GM19468 (cell line): ENCODE measurements at regions not wholly inside any gene's neighbourhood (a gene's known extent, or its start where the extent isn't known, plus 50 kb on each side); places are given as distances from the start of the nearest gene placed in this dataset.
A peak's percentile ranks its signal among the peaks of the same experiment; 100 is the strongest.
"Not testable (repeated sequence)": the region's sequence is repeated elsewhere in the genome, so short reads cannot be mapped to it uniquely, and the experiment has no call there.

ENCODE experiments used
- ATAC-seq: cut with Tn5 transposase; IDR thresholded peaks from one replicate; pipeline ENCODE4 v1.9.1; 2021; ENCODE audit warnings: mild to moderate bottlenecking, moderate library complexity, moderate number of reproducible peaks; ENCODE audit not compliant: unreplicated experiment; ENCODE audit errors: extremely low read depth

DNA sequence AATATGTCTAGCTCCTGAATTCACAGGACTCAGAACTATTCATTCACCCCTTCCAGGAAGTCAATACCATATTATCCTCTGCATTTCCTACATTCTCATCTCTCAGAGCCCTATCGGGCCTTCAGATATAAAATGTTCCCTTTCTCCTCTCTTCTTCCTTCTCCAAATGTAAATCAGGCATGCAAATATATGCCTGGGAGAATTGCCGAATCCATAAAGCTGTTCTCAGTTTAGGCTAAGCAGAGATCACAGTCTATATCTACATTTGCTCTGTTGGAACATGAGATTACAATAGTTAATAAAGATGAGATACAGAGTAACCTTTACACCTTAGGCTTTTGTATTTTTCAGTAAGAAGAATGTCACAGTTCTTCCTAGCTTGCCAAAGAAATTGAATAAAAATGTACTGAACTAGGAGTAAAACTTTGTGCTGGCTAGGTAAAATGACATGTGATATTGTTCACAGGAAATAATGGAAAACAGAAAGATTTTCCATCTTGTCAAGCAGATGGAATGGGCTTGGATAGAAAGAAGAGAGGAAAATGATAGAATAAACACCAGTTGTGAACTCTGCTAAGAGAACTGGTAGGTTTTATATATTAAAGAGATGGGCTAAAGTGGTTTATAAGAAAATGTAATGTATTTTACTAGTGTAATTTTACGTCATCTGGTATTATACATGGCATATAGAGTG is 161.5 kb downstream of the NRIP1 start:
- no peak for ATAC-seq

DNA sequence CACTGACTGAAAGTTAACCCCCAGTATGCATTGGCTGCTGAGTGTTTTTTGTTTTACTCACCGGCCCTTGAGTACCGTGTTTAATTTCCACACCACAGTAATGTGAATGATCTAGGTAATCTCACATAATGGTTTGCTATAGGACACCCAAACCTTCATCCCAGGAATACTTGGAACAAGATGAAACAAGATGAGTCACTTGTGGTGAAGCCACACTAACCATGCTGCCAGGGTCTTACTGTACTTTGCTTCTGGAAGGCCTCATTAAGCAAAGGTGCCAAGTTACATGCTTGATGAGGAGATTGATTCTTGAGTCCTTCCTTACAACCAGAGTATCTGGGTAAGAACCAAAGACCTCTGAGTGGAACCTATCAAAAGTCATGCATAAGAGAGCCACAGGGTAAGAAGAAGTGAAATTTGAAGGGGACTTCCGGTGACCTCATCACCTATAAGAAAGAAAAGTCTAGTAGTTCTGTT is 163.3 kb downstream of the NRIP1 start:
- no peak for ATAC-seq

DNA sequence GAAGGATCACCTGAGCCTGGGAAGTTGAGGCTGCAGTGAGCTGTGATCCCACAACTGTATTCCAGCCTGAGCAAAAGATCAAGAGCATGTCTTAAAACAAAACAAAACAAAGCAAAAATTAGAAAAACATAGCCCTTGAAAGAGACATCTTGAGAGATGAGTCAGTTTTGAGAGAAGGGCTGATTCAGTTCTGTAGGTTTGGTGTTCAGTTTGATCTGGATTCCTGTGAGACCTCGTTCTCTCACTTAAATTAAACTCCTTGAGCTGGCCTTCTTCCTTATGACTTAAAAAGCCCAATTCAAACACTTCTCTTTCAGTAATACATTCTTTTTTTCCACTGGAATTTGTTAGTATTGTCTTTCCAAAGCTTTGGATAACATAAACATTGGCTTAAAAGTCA is 164.2 kb downstream of the NRIP1 start:
- no peak for ATAC-seq

DNA sequence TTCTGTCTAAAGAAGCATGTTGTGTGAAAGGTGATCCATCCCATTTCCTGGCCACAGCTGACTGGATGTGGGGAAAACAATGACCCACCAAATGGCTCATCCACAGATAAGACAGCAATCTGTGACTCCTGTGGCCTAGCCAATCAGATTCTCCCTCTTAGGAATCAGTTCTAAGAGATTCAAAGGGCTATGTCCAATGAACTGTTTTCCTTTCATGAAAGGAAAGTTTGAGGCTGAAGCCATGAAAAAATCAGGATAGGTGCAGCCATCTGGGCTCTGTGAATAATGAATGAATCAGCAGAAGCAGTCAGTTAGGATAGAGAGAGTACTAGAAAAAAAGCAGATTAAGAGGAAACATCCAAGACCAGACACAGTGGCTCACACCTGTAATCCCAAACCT is 164.7 kb downstream of the NRIP1 start:
- no peak for ATAC-seq

DNA sequence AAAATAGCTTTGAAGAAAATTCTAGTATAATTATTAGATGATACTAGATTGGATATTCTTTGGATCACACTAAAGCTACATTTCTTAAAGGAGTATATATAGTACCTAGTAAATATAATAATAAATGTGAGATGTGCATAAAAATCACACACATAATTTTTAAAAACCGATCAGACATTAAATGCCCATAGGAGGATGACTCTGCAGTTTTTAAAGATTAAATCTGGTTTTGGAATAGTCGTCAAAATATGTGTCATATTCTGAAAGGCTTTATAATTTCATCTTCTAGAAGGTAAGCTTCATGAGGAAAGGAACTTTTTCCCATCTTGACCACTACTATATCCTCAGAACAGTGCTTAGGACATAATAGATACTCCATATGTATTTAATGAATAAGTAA is 169.0 kb downstream of the NRIP1 start:
- ATAC-seq: no peak

DNA sequence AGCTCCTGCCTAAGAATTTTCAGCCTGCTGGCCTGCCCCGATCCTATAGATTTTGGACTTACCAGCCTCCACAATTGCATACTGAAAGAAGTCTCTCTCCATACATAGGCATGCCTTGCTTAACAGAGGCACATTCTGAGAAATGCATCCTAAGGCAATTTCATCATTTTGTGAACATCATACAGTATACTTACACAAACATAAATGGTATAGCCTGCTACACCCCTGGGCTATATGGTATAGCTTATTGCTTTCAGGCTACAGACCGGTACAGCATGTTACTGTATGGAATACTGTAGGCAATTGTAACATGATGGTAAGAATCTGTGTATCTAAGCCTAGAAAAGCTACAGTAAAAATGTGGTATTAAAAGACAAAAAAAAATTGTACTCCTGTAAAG is 174.7 kb downstream of the NRIP1 start:
- no peak for ATAC-seq

DNA sequence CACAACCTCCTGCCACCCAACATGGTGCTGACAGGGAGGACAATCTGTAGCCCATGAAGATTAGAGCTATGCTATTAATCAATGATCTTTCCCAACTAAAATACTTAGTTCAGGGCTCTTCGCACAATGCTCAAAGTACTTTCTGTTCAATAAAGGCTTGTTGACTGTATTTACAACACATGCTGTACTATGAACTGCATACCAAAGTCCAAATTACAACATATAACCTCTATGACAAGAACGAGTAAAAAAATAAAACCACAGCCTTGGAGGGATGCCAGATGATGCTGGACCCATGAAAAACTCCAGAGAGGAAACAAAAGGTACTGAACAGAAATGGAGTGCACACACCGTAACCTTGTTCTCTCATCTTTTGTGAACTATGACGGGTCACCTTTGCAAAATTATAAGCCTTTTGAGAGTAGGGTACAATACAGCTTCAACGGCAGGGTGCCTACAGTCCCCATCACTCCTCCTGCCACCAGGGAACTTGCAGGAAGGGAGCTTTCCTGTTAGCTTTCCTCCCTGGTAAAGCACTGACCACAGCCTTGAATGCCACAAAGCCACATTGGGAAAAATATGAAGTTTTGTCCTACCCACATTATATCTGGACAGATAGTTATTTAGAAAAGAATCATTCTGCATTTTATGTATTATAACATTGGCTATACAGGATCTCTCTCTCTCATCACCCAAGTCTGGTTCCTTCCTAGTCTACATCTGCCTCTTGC is 175.6 kb downstream of the NRIP1 start:
- no peak for ATAC-seq

DNA sequence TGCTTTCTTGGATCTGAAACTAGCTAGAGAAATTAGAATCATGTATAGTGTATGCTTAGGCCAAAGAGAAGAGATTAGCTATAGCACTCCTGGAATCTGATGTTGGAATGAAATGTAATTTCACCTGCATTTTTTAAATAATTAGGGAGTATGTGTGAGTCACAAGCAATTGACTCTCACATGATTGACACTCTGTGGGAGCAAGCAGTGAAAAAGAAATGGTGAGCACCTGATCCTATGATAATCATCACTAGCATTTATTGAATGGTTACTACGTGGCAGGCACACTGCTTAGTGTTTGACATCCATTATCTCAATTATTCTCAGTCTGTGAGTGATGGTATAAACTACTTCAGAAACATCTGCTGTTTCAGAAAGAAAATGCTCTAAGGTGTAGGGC is 176.6 kb downstream of the NRIP1 start:
- no peak for ATAC-seq

DNA sequence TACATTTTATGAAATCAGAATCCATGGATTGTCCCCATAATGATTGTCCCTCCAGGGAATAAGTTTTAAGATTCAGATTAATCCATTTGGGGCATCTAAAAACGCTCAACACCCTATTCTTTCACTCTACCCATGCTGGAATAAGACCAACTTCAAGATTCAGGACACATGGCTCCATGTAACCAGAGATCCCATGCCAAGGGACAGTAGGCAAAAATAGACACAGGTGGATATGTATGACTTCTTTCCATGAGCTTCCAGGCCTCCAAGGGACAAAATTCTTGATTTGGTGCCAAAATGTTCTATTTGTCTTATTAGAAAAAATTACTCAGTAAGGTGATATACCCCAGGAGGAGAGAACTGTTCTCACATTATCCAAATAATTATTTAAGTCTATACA is 178.8 kb downstream of the NRIP1 start:
- no peak for ATAC-seq

DNA sequence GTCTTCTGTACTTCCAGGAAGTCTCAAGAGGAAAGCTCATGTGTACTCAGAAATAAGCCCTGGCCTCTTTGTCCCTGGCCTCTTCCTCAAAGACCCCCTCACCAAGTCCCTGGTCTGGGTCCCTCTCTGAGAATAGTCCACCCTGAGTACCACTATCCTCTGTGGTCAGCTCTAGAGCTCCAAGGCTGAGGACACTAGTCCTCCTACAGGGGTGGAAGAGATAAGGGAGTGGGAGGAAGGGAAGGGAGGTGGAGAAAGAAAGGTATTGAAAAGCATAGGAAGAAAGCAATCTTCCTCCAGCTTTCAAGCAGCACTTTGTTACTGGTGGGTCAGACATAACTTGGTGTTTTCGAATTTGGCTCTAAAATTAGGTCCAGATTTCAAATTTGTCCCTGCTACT is 181.4 kb downstream of the NRIP1 start:
- ATAC-seq: no peak

DNA sequence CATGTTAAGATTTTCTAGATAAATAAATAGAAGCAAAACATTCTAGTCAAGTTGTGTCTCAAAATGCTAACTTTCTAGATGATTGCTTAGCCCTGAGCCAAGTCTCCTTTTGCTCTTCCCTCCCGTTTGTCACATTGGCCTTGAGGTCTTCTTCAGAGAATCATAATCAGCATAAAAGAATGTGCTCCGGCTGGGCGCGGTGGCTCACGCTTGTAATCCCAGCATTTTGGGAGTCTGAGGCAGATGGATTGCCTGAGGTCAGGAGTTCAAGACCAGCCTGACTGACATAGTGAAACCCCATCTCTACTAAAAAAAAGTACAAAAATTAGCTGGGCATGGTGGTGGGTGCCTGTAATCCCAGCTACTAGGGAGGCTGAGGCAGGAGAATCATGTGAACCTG is 182.3 kb downstream of the NRIP1 start:
- ATAC-seq: not testable (repeated sequence)

DNA sequence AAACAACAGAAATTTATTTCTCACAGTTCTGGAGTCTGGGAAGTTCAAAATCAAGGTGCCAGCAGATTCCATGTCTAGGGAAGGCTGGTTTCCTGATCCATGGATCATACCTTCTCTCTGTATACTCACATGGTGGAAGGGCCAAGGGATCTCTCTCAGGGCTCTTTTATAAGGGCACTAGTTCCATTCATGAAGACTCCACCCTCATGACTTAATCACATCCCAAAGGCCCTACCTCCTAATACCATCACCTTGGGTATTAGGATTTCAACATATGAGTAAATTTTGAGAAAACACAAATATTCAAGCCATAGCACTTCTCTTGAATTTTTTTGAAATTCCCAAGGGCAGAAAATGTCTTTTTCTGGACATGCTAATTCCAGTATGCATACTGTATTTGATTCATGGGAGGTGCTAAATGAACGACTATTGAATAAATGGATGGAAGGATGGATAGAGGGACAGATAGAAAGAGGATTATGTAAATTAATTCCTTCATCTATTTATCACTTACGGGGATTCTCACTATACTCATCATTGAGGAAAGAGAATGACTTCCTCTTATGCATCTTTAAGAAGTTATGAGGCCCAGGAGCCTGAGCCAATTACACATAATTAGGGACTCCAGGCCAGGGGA is 182.8 kb downstream of the NRIP1 start:
- no peak for ATAC-seq

DNA sequence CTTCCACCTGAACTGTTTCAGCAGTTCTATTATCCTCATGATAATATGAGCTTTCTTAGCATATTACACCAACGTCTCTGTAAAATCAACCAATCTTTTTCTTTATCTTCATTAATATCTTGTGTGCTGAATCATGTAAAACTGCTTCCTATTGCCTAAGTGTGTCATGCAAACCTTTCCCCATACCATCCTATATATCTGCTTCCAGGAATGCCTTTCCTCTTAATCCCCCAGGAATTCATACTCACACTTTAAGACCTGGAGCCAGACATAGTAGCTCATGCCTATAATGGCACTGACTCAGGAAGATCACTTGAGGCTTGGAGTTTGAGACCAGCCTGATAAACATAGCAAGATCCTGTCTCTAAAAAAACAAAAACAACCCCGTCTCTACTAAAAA is 183.9 kb downstream of the NRIP1 start:
- ATAC-seq: no peak

DNA sequence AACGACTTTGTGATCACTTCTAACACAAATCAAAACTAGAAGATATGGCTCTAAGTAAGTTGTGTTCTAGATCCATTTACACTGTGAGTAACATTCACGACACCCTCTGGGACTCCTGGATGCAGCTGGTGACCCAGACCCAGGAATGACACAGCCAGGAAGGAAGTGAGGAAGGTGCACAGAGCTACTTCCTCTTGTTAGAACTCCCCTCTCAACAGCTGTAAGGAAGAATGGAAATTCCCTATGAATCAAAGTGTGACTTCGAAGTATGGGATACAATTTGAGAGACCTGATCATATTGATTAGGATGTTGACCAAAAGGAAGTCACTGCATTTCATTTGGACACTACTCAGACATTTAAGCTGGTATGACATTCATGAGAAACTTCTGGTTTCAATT is 185.3 kb downstream of the NRIP1 start:
- no peak for ATAC-seq

DNA sequence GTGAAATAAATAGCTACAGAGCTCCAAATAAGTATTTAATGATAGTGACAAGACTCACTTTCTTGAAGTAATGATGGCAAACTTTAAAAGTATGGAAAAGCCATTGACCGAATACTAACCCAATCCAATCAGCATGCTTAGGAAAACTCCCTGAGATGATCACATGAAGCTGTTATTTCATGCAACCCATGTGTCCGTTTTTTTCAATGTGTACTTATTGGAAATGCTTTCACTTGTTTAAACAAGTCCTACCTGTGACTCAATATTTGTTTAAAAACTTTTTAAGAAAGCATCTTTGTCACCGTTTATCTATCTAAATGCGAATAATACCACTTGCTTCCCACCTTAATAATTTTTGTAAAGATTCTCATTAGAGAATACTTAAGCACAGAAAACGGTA is 185.8 kb downstream of the NRIP1 start:
- no peak for ATAC-seq

DNA sequence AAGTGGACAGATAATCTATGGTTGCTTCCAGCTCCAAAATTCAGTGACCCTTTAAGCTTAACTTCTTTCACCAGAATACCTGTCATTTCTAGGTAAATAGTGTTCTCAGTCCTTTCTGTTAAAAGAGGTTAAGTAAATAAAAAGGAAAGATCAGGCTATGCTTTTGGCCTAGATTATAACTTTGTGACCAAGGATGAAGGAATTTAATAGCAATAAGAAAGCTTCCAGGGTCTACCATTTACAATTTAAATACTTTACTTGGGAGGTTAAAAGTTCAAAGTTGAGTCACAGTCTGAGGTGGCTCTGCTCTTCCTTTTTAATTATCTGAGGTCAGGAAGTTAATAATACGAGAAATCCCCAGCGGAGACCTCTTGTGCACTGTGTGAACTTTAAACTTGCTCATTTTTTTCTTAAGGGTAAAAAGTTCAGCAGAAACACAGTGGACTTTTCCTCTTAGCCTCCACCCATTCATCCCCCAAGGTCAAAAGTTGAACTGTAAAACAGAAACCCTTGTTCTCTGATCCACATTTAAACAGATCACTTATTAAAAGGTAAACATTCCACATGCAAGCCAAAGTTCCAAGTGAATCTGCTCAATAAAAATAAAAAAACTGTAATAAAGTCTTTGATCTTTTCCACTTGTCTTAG is 187.1 kb downstream of the NRIP1 start:
- ATAC-seq: peak; percentile 9

DNA sequence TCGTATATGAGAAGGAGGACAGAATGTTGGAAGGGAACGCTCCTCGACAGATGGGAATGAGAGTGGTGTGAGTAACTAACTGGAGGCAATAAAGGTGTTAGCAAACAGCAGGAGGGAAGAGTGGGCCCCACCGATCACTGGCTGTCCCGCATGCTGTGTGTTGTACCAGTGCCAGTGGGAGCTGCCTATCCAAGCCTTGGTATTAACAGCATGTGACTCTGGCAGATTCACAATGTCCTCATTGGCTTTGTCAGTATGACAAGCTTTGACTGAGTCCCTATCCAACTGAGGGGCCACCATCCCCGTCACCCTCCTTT is 188.3 kb downstream of the NRIP1 start:
- ATAC-seq: no peak

DNA sequence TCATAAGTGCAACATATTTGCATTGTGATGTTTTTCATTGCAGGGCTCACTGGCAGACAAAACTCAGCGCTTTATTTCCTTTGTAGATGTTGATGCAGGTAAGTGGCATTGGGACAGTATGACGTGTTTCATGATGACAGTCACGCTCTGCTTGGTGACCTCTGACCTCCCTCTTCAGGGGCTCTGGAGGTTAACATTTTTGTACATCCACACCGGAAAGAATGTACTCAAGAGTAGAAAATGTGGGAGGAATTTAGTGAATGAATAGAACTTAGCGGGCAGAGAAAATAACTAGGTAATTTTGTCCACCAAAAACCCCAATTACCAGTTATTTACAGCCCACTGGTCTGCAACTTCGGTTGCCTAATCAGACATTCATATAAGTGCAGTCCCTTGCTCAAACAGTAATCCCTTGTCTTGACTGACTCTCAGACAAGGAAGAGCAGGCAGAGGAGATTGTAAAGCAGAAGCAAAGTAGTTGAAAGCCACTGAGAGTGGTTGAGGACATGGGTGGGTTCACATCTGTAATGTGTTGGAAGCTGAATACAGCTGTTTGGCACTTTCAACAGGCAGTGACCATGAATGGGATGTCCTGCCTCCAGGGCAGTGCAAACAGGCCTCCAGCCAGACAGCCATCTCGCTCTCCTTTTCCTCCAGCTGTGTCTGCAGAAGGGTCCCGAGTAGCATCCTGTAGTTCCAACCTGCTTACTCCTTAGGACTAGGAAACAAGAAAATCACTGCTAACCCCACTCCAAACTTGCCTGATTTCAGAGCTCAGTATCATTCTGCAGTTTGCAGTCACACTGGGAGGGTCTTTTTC is 188.9 kb downstream of the NRIP1 start:
- ATAC-seq: peak; percentile 71

DNA sequence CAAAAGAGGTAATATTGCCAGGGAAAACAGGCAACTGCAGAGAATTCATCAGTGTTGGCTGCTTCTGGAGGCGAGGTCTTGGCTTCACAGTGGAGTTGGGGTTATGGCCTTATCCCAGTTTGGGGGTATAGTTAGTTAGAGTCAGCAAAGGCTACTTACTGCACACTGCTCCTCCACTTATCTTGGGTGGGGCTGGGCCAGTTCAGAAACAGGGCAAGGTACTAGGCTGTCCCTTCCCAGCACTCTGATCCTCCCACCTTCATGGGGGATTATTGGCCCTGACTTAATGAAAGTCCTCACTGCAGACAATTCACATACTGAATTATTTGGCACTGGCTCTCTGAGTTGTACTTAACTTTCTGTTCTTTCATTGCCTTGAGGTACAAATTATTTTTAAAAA is 189.6 kb downstream of the NRIP1 start:
- no peak for ATAC-seq

DNA sequence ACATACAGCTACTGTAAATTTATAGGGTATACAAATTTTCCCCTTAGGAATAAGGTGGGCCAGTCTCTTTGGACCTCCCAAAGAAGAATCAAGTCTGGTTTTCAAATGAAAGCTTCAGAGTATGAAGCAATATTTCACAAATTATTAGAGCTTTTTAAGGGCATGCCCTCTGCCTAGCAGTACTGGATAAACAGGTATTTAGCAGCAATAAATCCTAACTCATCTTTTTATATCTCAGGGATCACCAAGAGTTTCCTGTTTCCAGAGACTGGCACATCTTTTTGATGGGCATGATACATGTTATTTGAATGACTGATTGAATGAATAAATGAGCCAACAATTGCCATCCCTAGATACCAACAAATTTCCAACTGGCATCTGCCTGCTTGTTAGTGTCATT is 190.4 kb downstream of the NRIP1 start:
- ATAC-seq: no peak
